Hepatocyte (in vitro differentiated cells): ENCODE measurements at regions not wholly inside any gene's neighbourhood (a gene's known extent, or its start where the extent isn't known, plus 50 kb on each side); places are given as distances from the start of the nearest gene placed in this dataset.

Experiments used
- CTCF ChIP-seq: fragments of 200-600 bp; sonication (generic); IDR thresholded peaks from 2 replicates; pipeline ENCODE4 v1.5.1; 2016; ENCODE audit warnings: antibody characterized with exemption, mild to moderate bottlenecking; ENCODE audit not compliant: poor library complexity
- EZH2phosphoT487 ChIP-seq: fragments of 200-600 bp; sonication (generic); IDR thresholded peaks from one replicate; pipeline ENCODE4 v1.6.1; 2018; ENCODE audit warnings: antibody characterized with exemption, mild to moderate bottlenecking, low read depth, moderate library complexity; ENCODE audit not compliant: unreplicated experiment, severe bottlenecking

GRCh38 chr12:83939718-83940117 lies 972.9 kb downstream of the SLC6A15 start:
- TF ChIP-seq CTCF (no peak), EZH2phosphoT487 (no peak)
